HG03159 (cell line): ENCODE measurements at regions not wholly inside any gene's neighbourhood (a gene's known extent, or its start where the extent isn't known, plus 50 kb on each side); places are given as distances from the start of the nearest gene placed in this dataset.
A peak's percentile ranks its signal among the peaks of the same experiment; 100 is the strongest.

ENCODE experiments used
- ATAC-seq: cut with Tn5 transposase; IDR thresholded peaks from one replicate; pipeline ENCODE4 v1.9.1; 2021; ENCODE audit warnings: mild to moderate bottlenecking, moderate library complexity; ENCODE audit not compliant: unreplicated experiment

GRCh38 chr2:76274160-76274559 is 563.4 kb upstream of the GCFC2 start:
- ATAC-seq: no peak

GRCh38 chr2:76270096-76270710 is 559.5 kb upstream of the GCFC2 start:
- ATAC-seq: no peak

- ATAC-seq: no peak
Measured at GRCh38 chr2:76268902-76269620, 558.3 kb upstream of the GCFC2 start.

GRCh38 chr2:76268484-76268883 is 557.8 kb upstream of the GCFC2 start:
- ATAC-seq: no peak

GRCh38 chr2:76257802-76258201 is 547.1 kb upstream of the GCFC2 start:
- ATAC-seq: no peak

- ATAC-seq: no peak
Measured at GRCh38 chr2:76256458-76257088, 545.9 kb upstream of the GCFC2 start.

- ATAC-seq: no peak
Measured at GRCh38 chr2:76252704-76253103, 542.0 kb upstream of the GCFC2 start.

GRCh38 chr2:76251342-76251741 is 540.6 kb upstream of the GCFC2 start:
- no peak for ATAC-seq

GRCh38 chr2:76247006-76247405 is 536.3 kb upstream of the GCFC2 start:
- no peak for ATAC-seq

GRCh38 chr2:76211991-76212985 is 501.6 kb upstream of the GCFC2 start:
- ATAC-seq: no peak

- ATAC-seq: no peak
Measured at GRCh38 chr2:76210551-76210950, 499.8 kb upstream of the GCFC2 start.

- no peak for ATAC-seq
Measured at GRCh38 chr2:76204048-76204447, 493.3 kb upstream of the GCFC2 start.

GRCh38 chr2:76202866-76203265 is 492.2 kb upstream of the GCFC2 start:
- ATAC-seq: no peak

- peak; percentile 85 for ATAC-seq
Measured at GRCh38 chr2:76197842-76198448, 487.2 kb upstream of the GCFC2 start.

- no peak for ATAC-seq
Measured at GRCh38 chr2:76197428-76197827, 486.7 kb upstream of the GCFC2 start.

GRCh38 chr2:76194031-76194775 is 483.5 kb upstream of the GCFC2 start:
- no peak for ATAC-seq

GRCh38 chr2:76193089-76193488 is 482.4 kb upstream of the GCFC2 start:
- ATAC-seq: no peak

- ATAC-seq: no peak
Measured at GRCh38 chr2:76188334-76189008, 477.8 kb upstream of the GCFC2 start.

- no peak for ATAC-seq
Measured at GRCh38 chr2:76187415-76187814, 476.7 kb upstream of the GCFC2 start.
